B cell (primary cell): ENCODE measurements at regions not wholly inside any gene's neighbourhood (a gene's known extent, or its start where the extent isn't known, plus 50 kb on each side); places are given as distances from the start of the nearest gene placed in this dataset.

Experiments
- ATAC-seq: fragments of 200-7000 bp; cut with Tn5 transposase; one replicate; pipeline ENCODE4 v1.10.0; 2021; ENCODE audit warnings: low read depth, mild to moderate bottlenecking, moderate number of reproducible peaks, moderate library complexity
- CTCF ChIA-PET: fragments of 350-600 bp; sonication (Branson Sonifier 250); formaldehyde crosslinking; loops from one replicate; lab custom pipeline; 2021; ENCODE audit warnings: antibody characterized with exemption, inconsistent platforms; lab: Charles Lee
- POLR2A ChIA-PET: fragments of 350-600 bp; sonication (Branson Sonifier 250); formaldehyde crosslinking; loops from one replicate; lab custom pipeline; 2021; ENCODE audit warnings: antibody characterized with exemption; lab: Charles Lee
- DNase-seq: peaks from one replicate; pipeline ENCODE4 v3.0.0; 2013
- H2AFZ ChIP-seq: 2 replicates; pipeline ENCODE4 v1.6.1; 2012; ENCODE audit warnings: mild to moderate bottlenecking, low read depth, low read length; ENCODE audit not compliant: insufficient read depth, poor library complexity, severe bottlenecking
- H3K27ac ChIP-seq, 2 donors: 1 replicate in 1 of 2; 2 replicates in 1 of 2; pipeline ENCODE4 v1.5.1; 2012 to 2013; ENCODE audit warnings: low read length in 2 of 2, mild to moderate bottlenecking in 2 of 2, moderate library complexity in 1 of 2
- H3K27me3 ChIP-seq, 4 experiments: fragments of 200-600 bp in 1 of 4; sonication (generic) in 1 of 4; replicated peaks in 1 of 4; 1 replicate in 2 of 4; 2 replicates in 2 of 4; pipeline versions ENCODE4 v1.6.1 to v1.7.0; 2013 to 2016; ENCODE audit warnings: low read length in 3 of 4, mild to moderate bottlenecking in 2 of 4, mixed read lengths in 1 of 4, moderate library complexity in 1 of 4; ENCODE audit not compliant: insufficient read depth in 4 of 4, control insufficient read depth in 3 of 4; ENCODE audit errors: control extremely low read depth in 1 of 4
- H3K36me3 ChIP-seq, 2 experiments: replicated peaks in 1 of 2; 1 replicate in 1 of 2; 2 replicates in 1 of 2; pipeline versions ENCODE4 v1.6.1 to v1.7.1; 2013; ENCODE audit warnings: low read length in 1 of 2; ENCODE audit not compliant: insufficient read depth in 2 of 2, control insufficient read depth in 1 of 2; ENCODE audit errors: control extremely low read depth in 1 of 2, extremely low read depth in 1 of 2
- H3K4me1 ChIP-seq, 2 donors: fragments of 200-600 bp in 1 of 2; sonication (generic) in 1 of 2; 1 replicate in 1 of 2; 2 replicates in 1 of 2; pipeline versions ENCODE4 v1.5.1 to v1.6.1; 2013 to 2017; ENCODE audit warnings: low read length in 2 of 2; ENCODE audit not compliant: control insufficient read depth in 2 of 2, insufficient read depth in 2 of 2
- H3K4me2 ChIP-seq: replicated peaks from 2 replicates; pipeline ENCODE3; 2012; ENCODE audit warnings: mild to moderate bottlenecking, low read depth, low read length; ENCODE audit not compliant: poor library complexity, severe bottlenecking
- H3K4me3 ChIP-seq, 5 experiments: fragments of 200-600 bp in 1 of 5; sonication (generic) in 1 of 5; 1 replicate in 3 of 5; 2 replicates in 2 of 5; pipeline versions ENCODE4 v1.5.1 to v1.7.0; 2011 to 2016; ENCODE audit warnings: low read length in 4 of 5, mild to moderate bottlenecking in 4 of 5, low read depth in 2 of 5, control low read depth in 1 of 5, moderate library complexity in 1 of 5; ENCODE audit not compliant: insufficient read depth in 1 of 5; ENCODE audit errors: control extremely low read depth in 1 of 5, extremely low read depth in 1 of 5
- H3K79me2 ChIP-seq: fragments of 200-600 bp; sonication (generic); one replicate; pipeline ENCODE4 v1.6.0; 2016; ENCODE audit warnings: low read length; ENCODE audit not compliant: control insufficient read depth, insufficient read depth
- H3K9ac ChIP-seq: fragments of 200-600 bp; sonication (generic); 2 replicates; pipeline ENCODE4 v1.6.1; 2017; ENCODE audit warnings: mild to moderate bottlenecking, low read length, moderate library complexity
- H3K9me3 ChIP-seq, 3 donors: one replicate each; pipeline versions ENCODE4 v1.6.1 to v1.7.1; 2013; ENCODE audit warnings: low read length in 2 of 3; ENCODE audit not compliant: control insufficient read depth in 2 of 3, insufficient read depth in 1 of 3; ENCODE audit errors: control extremely low read depth in 1 of 3
- H4K20me1 ChIP-seq: 2 replicates; pipeline ENCODE4 v1.6.0; 2012; ENCODE audit warnings: mild to moderate bottlenecking, low read length; ENCODE audit not compliant: insufficient read depth, control insufficient read depth, poor library complexity, severe bottlenecking
- H3K27ac Mint-ChIP-seq: one replicate; pipeline ENCODE4 v1.8.0; 2021; ENCODE audit warnings: mixed read lengths
- H3K27me3 Mint-ChIP-seq: one replicate; pipeline ENCODE4 v1.8.0; 2021; ENCODE audit warnings: mixed read lengths
- H3K4me1 Mint-ChIP-seq: one replicate; pipeline ENCODE4 v1.8.0; 2021; ENCODE audit warnings: mixed read lengths
- H3K4me3 Mint-ChIP-seq: one replicate; pipeline ENCODE4 v1.8.0; 2021; ENCODE audit warnings: mixed read lengths
- H3K9me3 Mint-ChIP-seq: one replicate; pipeline ENCODE4 v1.8.0; 2022; ENCODE audit warnings: mixed read lengths; ENCODE audit not compliant: insufficient read depth
- CTCF ChIP-seq: fragments of 200-600 bp; IDR thresholded peaks from one replicate; pipeline ENCODE4 v1.8.0; 2022; ENCODE audit warnings: antibody characterized with exemption, mild to moderate bottlenecking
- EZH2 ChIP-seq: IDR thresholded peaks from 2 replicates; pipeline ENCODE4 v1.6.1; 2012; ENCODE audit warnings: borderline replicate concordance, low read depth, mild to moderate bottlenecking, moderate library complexity, low read length; ENCODE audit not compliant: insufficient read depth, poor library complexity, severe bottlenecking
- WGBS: methylation state at CpG from one replicate; pipeline ENCODE4 v1.1.5; 2013; ENCODE audit warnings: missing lambda C conversion rate; ENCODE audit not compliant: insufficient coverage; 5-methylcytosine and 5-hydroxymethylcytosine counted together
- intact Hi-C: fragments of 100-400 bp; cut with micrococcal nuclease; formaldehyde crosslinking; loops from one replicate; pipeline ENCODE4 v1.10.0; 2022

DNA sequence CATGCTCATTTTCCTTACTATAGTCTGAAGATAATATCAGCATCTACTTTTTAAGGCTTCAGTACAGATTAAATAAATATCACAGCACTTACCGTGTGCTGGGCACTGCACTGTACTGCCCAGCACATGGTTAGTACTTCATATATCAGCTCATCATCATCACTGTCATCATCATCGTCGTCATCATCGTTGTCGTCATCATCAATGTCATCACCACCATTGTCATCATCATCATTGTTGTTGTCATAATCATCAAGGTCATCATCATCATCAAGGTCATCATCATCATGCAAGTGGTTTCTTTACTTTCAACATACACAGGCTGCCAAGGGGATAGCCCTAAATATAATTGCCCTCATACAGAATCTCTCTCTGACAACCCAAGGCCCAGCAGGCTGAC, 275.1 kb downstream of the ABCC12 start:
- H3K9me3 ChIP-seq = no peaks in the 10 kb centered on the region
- DNase-seq (no peak), ATAC-seq (no peak)
- TF ChIP-seq CTCF = no peak
- TF ChIP-seq EZH2 = no peak
- Mint-ChIP-seq H3K4me1 (no peaks in the 10 kb centered on the region), H3K27ac (no peak overlapping the region), H3K27me3 (peaks cover 9% of the 10 kb centered on the region), H3K4me3 (no peak overlapping the region), H3K9me3 (no peaks in the 10 kb centered on the region)
- no peaks in the 10 kb centered on the region for H3K4me1 ChIP-seq
- ChIA-PET CTCF (no interaction called here), POLR2A (no interaction called here)
- H2AFZ ChIP-seq = no peak overlapping the region
- H3K4me2 ChIP-seq = no peak overlapping the region
- no peaks in the 10 kb centered on the region for H3K27me3 ChIP-seq
- WGBS = 99% methylated on average over 5 of the region's 5 CpGs
- H3K9ac ChIP-seq = no peak overlapping the region
- no peaks in the 10 kb centered on the region for H3K79me2 ChIP-seq
- H3K4me3 ChIP-seq = no peak overlapping the region
- intact Hi-C loops = no loop called here
- H4K20me1 ChIP-seq = no peaks in the 10 kb centered on the region
- no peaks in the 10 kb centered on the region for H3K36me3 ChIP-seq
- no peak overlapping the region for H3K27ac ChIP-seq

DNA sequence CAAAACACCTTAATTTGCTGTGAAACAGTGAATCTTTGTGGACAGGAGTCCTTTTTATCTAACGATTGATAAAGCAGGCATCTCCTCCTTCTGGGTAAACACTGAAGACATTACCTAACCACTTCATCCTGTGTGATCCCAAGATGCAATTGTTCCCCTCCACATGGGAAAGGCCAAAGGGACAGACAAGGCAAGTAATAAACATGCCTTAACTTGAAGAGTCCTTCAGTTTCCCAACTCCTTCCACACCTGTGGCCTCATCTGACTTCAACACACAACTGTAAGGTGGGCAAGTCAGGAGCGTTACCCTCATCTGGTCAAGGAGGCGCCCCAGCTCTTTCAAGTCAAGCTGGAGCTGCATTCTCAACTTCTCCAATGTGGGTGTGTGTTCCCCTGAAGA, 278.6 kb downstream of the ABCC12 start:
- H4K20me1 ChIP-seq = no peaks in the 10 kb centered on the region
- intact Hi-C loops = no loop called here
- no peaks in the 10 kb centered on the region for H3K36me3 ChIP-seq
- Mint-ChIP-seq H3K9me3 (no peaks in the 10 kb centered on the region), H3K4me1 (no peaks in the 10 kb centered on the region), H3K27me3 (peaks cover 8% of the 10 kb centered on the region), H3K27ac (no peak overlapping the region), H3K4me3 (no peak overlapping the region)
- no peak overlapping the region for H3K4me3 ChIP-seq
- ATAC-seq (no peak), DNase-seq (no peak)
- WGBS = 83% methylated on average over 3 of the region's 3 CpGs
- peaks cover 0 to 5% (median 0%) of the 10 kb centered on the region in 3 donors for H3K9me3 ChIP-seq
- H3K4me1 ChIP-seq = no peaks in the 10 kb centered on the region
- H3K4me2 ChIP-seq = no peak overlapping the region
- H2AFZ ChIP-seq = no peak overlapping the region
- H3K27me3 ChIP-seq = no peaks in the 10 kb centered on the region
- no peaks in the 10 kb centered on the region for H3K79me2 ChIP-seq
- H3K9ac ChIP-seq = no peak overlapping the region
- POLR2A ChIA-PET = no interaction called here
- CTCF ChIA-PET = no interaction called here
- TF ChIP-seq CTCF (no peak), EZH2 (no peak)
- H3K27ac ChIP-seq = no peak overlapping the region
